K562 (cell line): ENCODE measurements at regions not wholly inside any gene's neighbourhood (a gene's known extent, or its start where the extent isn't known, plus 50 kb on each side); places are given as distances from the start of the nearest gene placed in this dataset.

Experiments used
- ATAC-seq: fragments of 200-7000 bp; cut with Tn5 transposase; 3 replicates; pipeline ENCODE4 v1.9.1; 2020; ENCODE audit warnings: moderate library complexity
- BruUV-seq: library from RNA; stranded (reverse); fragments of 400-500 nt; replicated peaks from 2 replicates; lab custom pipeline; 2021; lab: Mats Ljungman, UMichigan
- CTCF ChIA-PET: fragments of 300-600 bp; formaldehyde crosslinking; extraction: SDS; loops from one replicate; lab custom pipeline; 2021; ENCODE audit warnings: low intra/inter-chr PET ratio; lab: Yijun Ruan, JAX
- POLR2A ChIA-PET: fragments of 300-600, 350-650 bp; sonication (Branson Sonifier 250); formaldehyde crosslinking; extraction: SDS; loops from one replicate; lab custom pipeline; 2021; ENCODE audit warnings: antibody characterized with exemption, inconsistent platforms; lab: Yijun Ruan, JAX
- DNase-seq, 4 experiments: peaks; one replicate each; pipeline versions ENCODE4 v3.0.0 to v3.0.0-alpha.2; 2011 to 2018; ENCODE audit warnings: low spot score in 3 of 4, mixed read lengths in 3 of 4; ENCODE audit errors: extremely low read depth in 1 of 4
- FAIRE-seq: peaks from 2 replicates; lab custom pipeline; 2011; peaks lifted over from hg19 to GRCh38; lab: Jason Lieb, UNC
- H2AFZ ChIP-seq: 2 replicates; pipeline ENCODE4 v1.6.0; 2011; ENCODE audit warnings: low read depth, low read length, control low read depth, inconsistent platforms
- H3K27ac ChIP-seq: fragments of 200-600 bp; 3 replicates; pipeline ENCODE4 v1.8.0; 2011; ENCODE audit warnings: low read depth, mild to moderate bottlenecking, control low read depth, inconsistent platforms, low read length, moderate library complexity, mixed read lengths; ENCODE audit errors: extremely low read depth
- H3K27me3 ChIP-seq, 2 experiments: fragments of 300-600 bp in 1 of 2; 2 replicates in 1 of 2; 3 replicates in 1 of 2; pipeline versions ENCODE4 v1.6.0 to v1.8.0; 2011; ENCODE audit warnings: inconsistent platforms in 2 of 2, low read length in 2 of 2, mild to moderate bottlenecking in 1 of 2, mixed read lengths in 1 of 2, moderate library complexity in 1 of 2; ENCODE audit not compliant: control insufficient read depth in 2 of 2, insufficient read depth in 2 of 2
- H3K36me3 ChIP-seq: fragments of 300-600 bp; 3 replicates; pipeline ENCODE4 v1.8.0; 2011; ENCODE audit warnings: mild to moderate bottlenecking, low read length, inconsistent platforms; ENCODE audit not compliant: control insufficient read depth, insufficient read depth
- H3K4me1 ChIP-seq, 2 experiments: fragments of 200-600 bp in 1 of 2; replicated peaks in 1 of 2; 2 replicates in 1 of 2; 3 replicates in 1 of 2; pipeline versions ENCODE4 v1.5.1 to v1.8.0; 2011; ENCODE audit warnings: inconsistent platforms in 2 of 2, low read length in 2 of 2, mild to moderate bottlenecking in 1 of 2, mixed read lengths in 1 of 2, moderate library complexity in 1 of 2; ENCODE audit not compliant: control insufficient read depth in 2 of 2, insufficient read depth in 2 of 2
- H3K4me2 ChIP-seq: 2 replicates; pipeline ENCODE4 v1.6.1; 2011; ENCODE audit warnings: low read length, control low read depth, inconsistent platforms, mixed read lengths; ENCODE audit not compliant: insufficient read depth
- H3K4me3 ChIP-seq: fragments of 200-600 bp; sonication (generic), shearing (Covaris generic); 2 replicates; pipeline ENCODE4 v1.5.1; 2016; ENCODE audit warnings: control low read depth, inconsistent platforms
- H3K79me2 ChIP-seq: fragments of 200-600 bp; 3 replicates; pipeline ENCODE4 v1.8.0; 2011; ENCODE audit warnings: low read length, inconsistent platforms; ENCODE audit not compliant: control insufficient read depth, insufficient read depth
- H3K9ac ChIP-seq, 2 experiments: 2 replicates each; pipeline versions ENCODE4 v1.6.0 to v1.6.1; 2011; ENCODE audit warnings: low read depth in 2 of 2, low read length in 2 of 2, control low read depth in 1 of 2, inconsistent platforms in 1 of 2, mild to moderate bottlenecking in 1 of 2, mixed read lengths in 1 of 2; ENCODE audit not compliant: insufficient read depth in 1 of 2
- H3K9me1 ChIP-seq: one replicate; pipeline ENCODE4 v1.6.0; 2011; ENCODE audit warnings: inconsistent platforms, mild to moderate bottlenecking, low read length, moderate library complexity; ENCODE audit not compliant: control insufficient read depth, insufficient read depth
- H3K9me3 ChIP-seq: replicated peaks from 2 replicates; pipeline ENCODE4 v1.5.1; 2011; ENCODE audit warnings: low read depth, low read length, inconsistent platforms; ENCODE audit not compliant: control insufficient read depth, insufficient read depth
- H4K20me1 ChIP-seq: replicated peaks from 2 replicates; pipeline ENCODE4 v1.6.1; 2011; ENCODE audit warnings: low read length, inconsistent platforms, mixed read lengths; ENCODE audit not compliant: control insufficient read depth, insufficient read depth
- MEIS2 ChIP-seq: fragments of 450-650 bp; IDR thresholded peaks from 2 replicates; pipeline ENCODE4 v1.6.1; 2014; ENCODE audit warnings: mild to moderate bottlenecking; ENCODE audit not compliant: partially characterized antibody
- WGBS: fragments of 100-300 bp; shearing (Covaris generic); methylation state at CpG from one replicate; pipeline ENCODE4 v1.1.6; 2016; ENCODE audit warnings: low coverage, mixed read lengths; ENCODE audit not compliant: insufficient coverage; ENCODE audit errors: missing lambda C conversion rate; 5-methylcytosine and 5-hydroxymethylcytosine counted together
- in situ Hi-C: fragments of 300-500 bp; cut with MboI; formaldehyde crosslinking; loops from 4 replicates; pipeline ENCODE4 v1.15.0; 2018; ENCODE audit warnings: inconsistent platforms, mixed read lengths
- intact Hi-C: fragments of 100-400 bp; cut with micrococcal nuclease; formaldehyde crosslinking; loops from 2 replicates; pipeline ENCODE4 v1.14.2; 2022
- TF ChIP-seq, protein P1 (sequence below): sonication (generic); formaldehyde crosslinking; IDR thresholded peaks from 2 replicates; pipeline ENCODE4 v1.8.0; 2022; ENCODE audit warnings: mild to moderate bottlenecking, missing genetic modification reagents

GRCh38 chr15:56868170-56868569 is 50.3 kb upstream of the TCF12 start:
- no peaks in the 10 kb centered on the region for H3K4me1 ChIP-seq
- no TSS peak for BruUV-seq
- intact Hi-C loops, result loop anchor here (10.0 kb wide), 2 partner anchors 133 to 243 kb away; partner anchors contain the start of gene ZNF280D
- no peak for DNase-seq
- POLR2A ChIA-PET, result no interaction called here
- peak; percentile 2 for TF ChIP-seq MEIS2
- TF ChIP-seq, protein P1, sequence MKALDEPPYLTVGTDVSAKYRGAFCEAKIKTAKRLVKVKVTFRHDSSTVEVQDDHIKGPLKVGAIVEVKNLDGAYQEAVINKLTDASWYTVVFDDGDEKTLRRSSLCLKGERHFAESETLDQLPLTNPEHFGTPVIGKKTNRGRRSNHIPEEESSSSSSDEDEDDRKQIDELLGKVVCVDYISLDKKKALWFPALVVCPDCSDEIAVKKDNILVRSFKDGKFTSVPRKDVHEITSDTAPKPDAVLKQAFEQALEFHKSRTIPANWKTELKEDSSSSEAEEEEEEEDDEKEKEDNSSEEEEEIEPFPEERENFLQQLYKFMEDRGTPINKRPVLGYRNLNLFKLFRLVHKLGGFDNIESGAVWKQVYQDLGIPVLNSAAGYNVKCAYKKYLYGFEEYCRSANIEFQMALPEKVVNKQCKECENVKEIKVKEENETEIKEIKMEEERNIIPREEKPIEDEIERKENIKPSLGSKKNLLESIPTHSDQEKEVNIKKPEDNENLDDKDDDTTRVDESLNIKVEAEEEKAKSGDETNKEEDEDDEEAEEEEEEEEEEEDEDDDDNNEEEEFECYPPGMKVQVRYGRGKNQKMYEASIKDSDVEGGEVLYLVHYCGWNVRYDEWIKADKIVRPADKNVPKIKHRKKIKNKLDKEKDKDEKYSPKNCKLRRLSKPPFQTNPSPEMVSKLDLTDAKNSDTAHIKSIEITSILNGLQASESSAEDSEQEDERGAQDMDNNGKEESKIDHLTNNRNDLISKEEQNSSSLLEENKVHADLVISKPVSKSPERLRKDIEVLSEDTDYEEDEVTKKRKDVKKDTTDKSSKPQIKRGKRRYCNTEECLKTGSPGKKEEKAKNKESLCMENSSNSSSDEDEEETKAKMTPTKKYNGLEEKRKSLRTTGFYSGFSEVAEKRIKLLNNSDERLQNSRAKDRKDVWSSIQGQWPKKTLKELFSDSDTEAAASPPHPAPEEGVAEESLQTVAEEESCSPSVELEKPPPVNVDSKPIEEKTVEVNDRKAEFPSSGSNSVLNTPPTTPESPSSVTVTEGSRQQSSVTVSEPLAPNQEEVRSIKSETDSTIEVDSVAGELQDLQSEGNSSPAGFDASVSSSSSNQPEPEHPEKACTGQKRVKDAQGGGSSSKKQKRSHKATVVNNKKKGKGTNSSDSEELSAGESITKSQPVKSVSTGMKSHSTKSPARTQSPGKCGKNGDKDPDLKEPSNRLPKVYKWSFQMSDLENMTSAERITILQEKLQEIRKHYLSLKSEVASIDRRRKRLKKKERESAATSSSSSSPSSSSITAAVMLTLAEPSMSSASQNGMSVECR (CRISPR knock-in tag), result no peak
- TF ChIP-seq, all 486 proteins: peak for 1
- Histone ChIP-seq H3K4me3 (no peak overlapping the region), H3K9me1 (no peaks in the 10 kb centered on the region), H3K4me2 (no peak overlapping the region), H3K27me3 (no peaks in the 10 kb centered on the region), H3K9ac (no peak overlapping the region), H3K79me2 (no peaks in the 10 kb centered on the region), H4K20me1 (no peaks in the 10 kb centered on the region), H3K9me3 (no peaks in the 10 kb centered on the region), H2AFZ (no peak overlapping the region), H3K27ac (no peak overlapping the region), H3K36me3 (no peaks in the 10 kb centered on the region)
- ATAC-seq (no peak), FAIRE-seq (no peak)
- WGBS, result 57% methylated on average over 2 of the region's 2 CpGs
- CTCF ChIA-PET, result interaction anchor here (2.2 kb wide), 1 partner anchor 372 kb away, joined by 15 read pairs; no protein-coding TSS in a partner anchor
- in situ Hi-C loops, result no loop called here
